HG02852 (cell line): ENCODE measurements at regions not wholly inside any gene's neighbourhood (a gene's known extent, or its start where the extent isn't known, plus 50 kb on each side); places are given as distances from the start of the nearest gene placed in this dataset.
A peak's percentile ranks its signal among the peaks of the same experiment; 100 is the strongest.
"Not testable (repeated sequence)": the region's sequence is repeated elsewhere in the genome, so short reads cannot be mapped to it uniquely, and the experiment has no call there.

Experiments
- ATAC-seq: cut with Tn5 transposase; IDR thresholded peaks from one replicate; pipeline ENCODE4 v1.9.1; 2021; ENCODE audit warnings: mild to moderate bottlenecking, moderate library complexity; ENCODE audit not compliant: unreplicated experiment

DNA sequence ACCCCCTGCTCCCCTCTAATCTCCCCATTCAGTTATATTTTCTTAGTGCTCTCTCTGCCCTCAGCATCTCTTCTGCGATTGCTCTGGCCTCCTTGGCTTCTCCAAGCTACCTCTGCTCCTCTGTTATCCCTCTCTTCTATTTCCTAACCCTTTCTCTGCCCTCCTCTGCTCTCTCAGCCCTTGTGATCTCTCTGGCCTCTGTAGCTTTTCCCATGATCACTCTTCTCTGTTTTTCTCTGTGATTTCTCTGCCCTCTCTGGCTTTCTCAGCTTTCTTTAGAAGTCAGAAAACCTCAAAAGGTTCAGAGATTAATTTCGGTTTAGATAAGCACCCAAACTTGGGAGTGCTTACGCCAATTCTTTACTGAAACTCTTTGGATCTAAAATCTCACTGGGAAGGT lies 795.0 kb downstream of the DIAPH3 start:
- no peak for ATAC-seq

DNA sequence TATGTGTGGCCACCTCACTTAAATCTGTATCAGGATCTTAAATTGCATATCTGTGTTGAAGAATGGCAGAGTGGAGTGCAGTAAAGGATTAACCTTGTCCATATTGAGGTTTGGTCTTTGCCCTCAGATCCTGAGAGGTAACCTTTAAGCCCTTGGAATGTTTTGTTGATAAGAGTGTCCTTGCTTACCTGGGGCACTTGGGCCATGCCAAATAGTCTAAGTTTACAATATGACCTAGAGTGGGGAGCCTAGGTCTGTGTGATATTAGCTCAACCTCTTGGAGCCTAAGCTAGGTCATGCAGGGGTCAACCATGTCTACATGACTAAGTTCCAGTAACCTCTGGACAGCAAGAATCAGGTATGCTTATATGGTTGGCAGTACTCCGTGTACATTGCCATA lies 792.5 kb downstream of the DIAPH3 start:
- ATAC-seq = no peak

DNA sequence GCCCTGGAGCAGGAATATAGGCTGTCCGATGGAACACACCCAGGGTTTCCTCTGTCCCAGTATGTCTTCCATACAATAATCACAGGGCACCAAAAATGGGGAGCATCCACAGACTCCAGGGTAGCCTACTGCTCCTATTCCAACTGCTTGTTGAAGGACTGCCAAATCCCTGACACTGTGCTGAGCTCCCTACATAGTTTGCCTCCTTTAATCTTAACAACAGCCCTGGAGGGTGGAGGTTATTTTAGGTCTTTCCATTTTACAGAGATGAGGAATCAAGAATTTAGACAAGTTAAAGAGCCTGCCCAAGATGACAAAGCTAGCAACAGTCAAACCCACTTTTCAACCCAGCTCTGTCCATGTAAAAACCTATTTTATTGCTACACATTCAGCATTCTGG lies 790.4 kb downstream of the DIAPH3 start:
- ATAC-seq = no peak

DNA sequence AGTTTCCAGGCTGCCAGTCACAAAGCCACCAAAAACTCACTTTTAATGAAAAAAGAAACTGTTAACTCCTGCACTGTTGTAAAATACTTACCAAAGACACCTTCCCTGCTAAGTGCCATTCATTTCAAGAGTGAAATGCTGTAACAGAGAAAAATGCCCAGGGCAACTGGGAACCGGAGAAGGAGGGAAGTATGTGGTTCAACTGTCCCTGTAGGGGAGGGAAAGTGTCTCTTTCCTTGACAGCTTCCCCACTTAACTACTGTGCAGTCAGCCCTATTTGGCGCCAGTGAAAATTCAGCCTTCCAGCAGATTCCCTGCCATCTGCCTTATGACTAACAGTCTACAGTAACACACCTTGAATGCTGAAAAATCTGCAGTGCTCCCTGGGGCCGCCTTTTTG lies 789.0 kb downstream of the DIAPH3 start:
- no peak for ATAC-seq

DNA sequence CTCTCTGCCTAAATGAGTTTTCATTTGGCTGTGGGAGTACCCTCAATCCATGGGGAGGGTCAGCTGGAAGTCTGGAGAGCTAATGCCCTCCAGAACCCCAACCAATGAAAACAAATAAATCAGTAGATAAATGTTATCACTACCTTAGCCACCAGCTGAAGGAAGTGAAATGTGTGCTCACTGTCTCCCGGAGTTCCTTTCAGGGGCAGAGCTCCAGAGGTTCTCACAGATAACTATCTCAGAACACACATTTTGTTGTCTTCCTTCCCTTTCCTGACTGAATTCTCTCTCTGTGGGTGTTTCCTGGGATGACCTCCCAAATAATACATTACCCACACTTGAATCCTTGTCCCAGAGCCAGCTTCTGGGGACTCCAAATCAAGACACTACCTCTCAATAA lies 779.6 kb downstream of the DIAPH3 start:
- ATAC-seq = no peak

DNA sequence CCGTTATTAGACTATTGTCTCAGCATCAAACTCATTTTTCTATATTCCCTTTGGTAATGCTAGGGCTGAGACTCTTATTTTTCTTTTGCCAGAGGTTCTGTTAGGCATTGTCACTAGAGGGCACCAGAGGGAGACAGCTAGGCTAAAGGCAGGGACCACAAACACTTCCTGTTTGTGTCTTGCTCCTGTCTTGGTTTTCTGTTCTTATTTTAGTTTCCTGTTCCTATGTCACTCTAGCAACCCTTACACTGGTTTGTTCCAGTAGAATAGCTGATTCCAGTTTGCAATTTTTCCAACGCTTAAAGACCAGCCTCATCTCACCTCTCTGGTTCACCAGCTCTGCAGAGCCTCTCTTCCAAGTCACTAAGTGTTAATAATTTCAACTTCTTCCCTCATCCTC lies 772.0 kb downstream of the DIAPH3 start:
- ATAC-seq = peak; percentile 99

DNA sequence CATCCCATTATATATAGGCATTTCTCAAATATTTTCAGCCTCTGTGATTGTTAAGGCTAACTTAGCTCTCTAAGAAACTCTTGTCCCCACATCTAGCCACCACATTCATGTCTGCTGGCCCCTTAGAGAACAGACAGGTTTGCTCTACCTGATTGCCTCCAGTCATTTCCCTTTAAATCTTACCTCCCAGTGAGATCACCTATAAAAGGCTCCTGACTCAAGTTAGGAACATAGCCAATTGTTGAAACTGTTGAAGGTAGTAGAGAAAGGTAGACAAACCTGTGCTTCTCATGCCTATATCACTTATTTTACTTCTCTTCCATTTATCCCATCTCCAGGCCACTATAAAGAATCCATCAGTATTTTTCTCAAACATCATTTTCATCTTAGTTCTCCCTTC lies 771.4 kb downstream of the DIAPH3 start:
- no peak for ATAC-seq

DNA sequence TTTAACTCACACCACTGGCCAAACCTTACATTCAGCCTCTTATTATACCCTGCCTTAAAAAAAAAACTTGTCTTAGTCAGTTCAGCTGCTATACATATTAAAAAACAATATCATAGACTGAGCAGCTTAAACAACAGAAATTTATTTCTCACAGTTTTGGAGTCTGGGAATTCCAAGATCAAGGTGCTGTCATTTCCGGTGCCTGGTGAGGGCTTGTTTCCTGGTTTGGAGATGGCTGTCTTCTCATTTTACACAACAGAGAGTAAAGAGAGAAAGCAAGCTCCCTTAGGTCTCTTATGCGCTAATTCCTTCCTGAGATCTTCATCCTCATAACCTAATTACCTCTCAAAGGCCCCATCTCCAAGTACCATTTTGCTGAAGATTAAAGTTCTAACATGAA lies 769.2 kb downstream of the DIAPH3 start:
- no peak for ATAC-seq

DNA sequence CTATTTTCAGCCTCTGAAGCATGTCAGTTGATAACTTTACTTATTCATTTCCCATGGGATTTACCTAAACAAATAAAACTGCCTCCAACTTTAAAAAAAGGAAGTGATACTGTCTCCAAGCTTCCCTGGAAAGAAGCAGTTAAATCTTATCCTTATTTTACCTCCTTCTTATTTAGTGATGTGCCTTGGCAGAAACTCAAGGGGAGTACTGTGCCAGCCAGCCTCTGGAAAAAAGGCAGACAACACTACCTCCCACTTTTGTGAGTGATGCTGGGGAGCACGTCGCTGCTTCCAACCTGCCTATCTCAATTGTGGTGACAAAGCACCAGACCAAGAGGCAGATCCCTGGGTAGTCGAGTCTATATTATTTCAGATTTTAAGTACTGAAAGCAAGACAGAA lies 765.6 kb downstream of the DIAPH3 start:
- ATAC-seq = no peak

DNA sequence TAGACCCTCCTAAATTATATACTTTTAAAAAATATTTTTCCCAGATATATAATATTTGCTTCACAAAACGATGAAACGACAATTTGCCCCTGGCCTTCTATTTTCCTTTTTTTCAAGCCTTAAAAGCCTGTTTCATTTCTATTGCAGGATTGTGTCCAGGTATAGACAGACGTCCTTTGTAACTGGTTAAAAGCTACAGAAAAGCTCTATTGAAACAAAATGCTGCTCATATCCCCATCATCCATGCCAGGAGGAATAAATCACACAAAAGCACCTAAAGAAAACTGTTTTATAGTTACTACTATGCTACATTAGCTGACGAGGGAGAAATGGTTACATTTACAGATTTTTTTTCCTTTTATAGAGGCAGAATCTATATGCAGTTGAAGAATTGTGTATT lies 765.1 kb downstream of the DIAPH3 start:
- ATAC-seq = no peak

DNA sequence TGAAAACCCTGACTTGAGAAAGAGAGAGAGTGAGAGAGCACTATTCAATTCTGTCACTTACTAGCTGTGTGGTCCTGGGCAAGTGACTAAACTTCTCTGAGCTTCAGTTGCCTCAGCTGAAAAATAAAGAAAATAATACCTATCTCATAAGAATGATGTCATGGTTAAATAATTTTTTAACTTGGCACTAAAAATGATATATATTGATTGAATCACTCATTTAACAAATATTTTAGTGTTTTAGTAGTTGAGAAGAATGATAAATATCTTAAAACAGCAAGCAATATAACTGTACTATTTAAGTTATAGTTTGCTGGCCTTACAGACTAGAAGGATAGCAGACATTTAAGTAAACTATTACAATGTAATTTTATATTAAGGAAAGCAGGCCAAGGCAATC lies 764.2 kb downstream of the DIAPH3 start:
- ATAC-seq = no peak

DNA sequence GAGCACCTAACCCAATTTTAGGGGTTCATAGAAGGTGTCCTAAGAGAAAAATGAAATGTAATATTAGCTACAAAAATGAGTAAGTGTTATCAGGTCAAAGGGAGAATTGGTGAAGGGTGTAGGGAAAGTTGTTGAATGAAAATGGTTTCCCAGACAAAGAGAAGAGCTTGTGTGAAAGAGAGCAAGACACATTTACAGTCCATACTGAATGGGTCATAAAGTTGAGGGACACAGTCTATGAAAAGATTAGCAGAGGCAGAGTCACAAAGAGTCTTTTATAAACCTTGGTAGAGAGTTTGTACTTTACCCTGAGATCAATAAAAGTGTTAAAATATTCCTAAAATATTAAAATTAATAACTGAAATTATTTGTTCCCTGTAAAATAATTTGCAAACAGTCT lies 759.4 kb downstream of the DIAPH3 start:
- no peak for ATAC-seq

DNA sequence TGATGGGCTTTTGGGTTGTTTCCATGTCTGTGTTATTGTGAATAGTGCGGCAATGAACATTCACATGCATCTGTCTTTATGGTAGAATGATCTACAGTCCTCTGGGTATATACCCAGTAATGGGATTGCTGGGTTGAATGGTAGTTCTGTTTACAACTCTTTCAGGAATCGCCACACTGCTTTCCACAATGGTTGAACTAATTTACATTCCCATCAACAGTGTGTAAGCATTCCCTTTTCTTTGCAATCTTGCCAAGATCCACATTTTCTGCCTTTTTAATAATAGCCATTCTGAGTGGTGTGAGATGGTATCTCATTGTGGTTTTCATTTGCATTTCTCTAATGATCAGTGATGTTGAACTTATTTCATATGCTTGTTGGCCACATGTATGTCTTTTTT lies 756.5 kb downstream of the DIAPH3 start:
- ATAC-seq = not testable (repeated sequence)

DNA sequence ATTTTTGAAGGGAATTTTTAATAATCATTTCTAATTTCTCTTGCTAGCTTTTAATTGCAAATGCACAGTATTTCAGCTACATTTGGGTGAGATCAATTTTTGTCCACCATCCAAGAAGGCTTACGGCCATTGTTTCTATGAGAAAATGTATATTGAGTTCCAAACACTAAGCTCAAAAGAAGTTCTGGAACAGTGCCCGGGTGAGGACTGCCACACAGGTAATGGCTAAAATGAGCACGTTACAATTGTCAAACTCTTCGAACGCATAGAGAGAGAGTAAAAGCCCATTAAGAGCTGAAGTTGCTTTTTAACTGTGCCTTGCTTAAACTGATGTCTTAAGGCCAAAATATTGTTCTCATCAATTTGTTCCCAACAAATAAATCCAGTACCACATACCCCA lies 755.0 kb downstream of the DIAPH3 start:
- ATAC-seq = no peak

DNA sequence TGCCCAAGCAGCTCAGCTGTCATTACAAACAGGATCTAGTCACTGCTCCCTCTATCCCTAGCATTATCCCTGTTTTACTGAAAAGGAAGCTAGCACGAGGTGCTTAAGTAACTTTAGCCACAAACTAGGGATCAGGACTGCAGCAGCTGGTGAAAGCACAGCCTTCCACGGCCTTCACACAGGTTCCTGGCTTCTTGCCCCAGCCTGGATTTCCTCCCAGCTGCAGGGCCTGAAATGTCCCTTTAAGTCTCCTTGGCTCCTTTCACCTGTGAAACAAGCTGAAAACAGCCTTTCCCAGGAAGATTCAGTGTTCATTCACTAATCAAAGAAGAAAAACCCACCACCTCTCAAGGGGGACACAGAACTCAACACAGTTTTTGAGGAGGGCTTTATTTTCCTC lies 754.5 kb downstream of the DIAPH3 start:
- ATAC-seq = no peak

DNA sequence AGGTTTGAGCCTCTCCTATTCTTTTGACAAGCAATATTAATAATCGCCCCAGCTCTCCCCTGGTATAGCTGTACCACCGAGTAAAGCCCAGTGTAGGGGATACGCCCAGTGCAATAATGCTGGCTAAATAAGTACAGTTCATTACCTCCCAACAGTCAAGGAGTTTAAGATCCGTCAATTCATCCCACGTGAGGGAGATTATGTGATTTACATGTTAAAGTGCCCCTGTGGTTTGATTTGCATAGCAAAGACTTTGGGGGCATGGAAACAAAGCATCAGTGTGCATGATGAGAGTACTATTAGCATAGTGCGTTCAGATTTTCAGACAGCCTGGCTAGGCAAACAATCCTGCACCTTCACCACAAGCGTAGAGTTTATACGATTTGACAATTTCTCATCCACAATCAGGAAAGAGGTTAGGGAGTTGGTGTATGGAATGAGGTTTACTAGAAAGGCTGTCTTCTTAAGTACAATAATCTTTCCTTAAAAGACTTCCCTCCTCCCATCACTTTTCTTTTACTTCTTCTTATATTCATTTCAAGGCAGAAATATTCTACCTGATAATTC lies 754.0 kb downstream of the DIAPH3 start:
- ATAC-seq = no peak

DNA sequence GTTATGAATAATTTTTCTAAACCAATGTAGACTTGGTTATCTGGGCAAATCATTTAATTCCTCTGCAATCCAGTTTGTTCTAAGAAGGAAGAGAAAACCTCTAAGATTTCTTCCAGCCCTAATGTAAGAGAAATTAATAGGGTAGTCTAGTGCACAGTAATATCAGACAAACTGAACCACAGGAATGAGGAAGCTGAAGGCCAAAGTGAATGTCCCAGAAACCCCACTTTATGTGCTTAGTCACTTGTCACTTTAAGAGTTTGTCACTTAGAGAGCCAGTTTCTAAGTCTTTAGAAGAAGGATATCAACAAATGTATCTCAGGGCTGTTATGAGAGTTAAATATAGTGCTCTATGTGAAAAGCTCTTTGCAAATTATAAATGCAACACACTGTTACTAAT lies 750.6 kb downstream of the DIAPH3 start:
- peak; percentile 96 for ATAC-seq

DNA sequence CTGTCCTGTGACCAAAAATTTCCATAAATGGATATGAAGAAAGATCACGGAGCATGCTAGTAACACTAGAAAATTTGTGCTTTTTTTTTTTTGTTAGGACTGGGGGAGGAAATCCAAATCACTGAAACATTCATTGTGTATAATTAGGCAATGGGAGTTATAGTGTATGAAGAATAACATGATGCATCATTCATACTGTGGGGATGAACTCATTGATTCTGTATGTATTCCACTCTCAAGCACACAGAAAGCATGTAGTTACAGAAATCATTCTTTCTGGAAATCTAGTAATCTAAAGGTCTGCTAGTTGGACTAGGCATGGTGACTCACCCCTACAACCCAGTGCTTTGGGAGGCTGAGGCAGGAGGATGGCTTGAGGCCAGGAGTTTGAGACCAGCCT lies 749.7 kb downstream of the DIAPH3 start:
- ATAC-seq = no peak

DNA sequence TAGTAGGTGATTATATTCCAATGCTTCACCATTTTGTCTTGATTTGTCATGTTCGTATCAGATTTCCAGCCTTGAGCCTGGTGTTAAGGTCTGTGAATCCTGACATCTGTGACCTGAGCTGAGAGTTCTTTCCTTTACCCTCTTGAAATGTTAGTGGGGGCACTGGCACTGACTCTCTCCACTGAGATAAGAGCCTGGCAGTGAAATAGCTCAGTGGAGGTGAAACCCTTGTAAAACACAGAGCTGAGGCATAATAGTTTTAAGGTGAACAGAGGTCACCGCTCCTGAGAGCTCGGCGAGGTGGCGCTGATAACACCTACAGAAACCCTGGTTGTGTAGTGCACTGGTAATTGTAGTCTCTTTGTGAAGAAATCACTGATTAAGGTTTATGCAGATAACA lies 748.2 kb downstream of the DIAPH3 start:
- ATAC-seq = no peak

DNA sequence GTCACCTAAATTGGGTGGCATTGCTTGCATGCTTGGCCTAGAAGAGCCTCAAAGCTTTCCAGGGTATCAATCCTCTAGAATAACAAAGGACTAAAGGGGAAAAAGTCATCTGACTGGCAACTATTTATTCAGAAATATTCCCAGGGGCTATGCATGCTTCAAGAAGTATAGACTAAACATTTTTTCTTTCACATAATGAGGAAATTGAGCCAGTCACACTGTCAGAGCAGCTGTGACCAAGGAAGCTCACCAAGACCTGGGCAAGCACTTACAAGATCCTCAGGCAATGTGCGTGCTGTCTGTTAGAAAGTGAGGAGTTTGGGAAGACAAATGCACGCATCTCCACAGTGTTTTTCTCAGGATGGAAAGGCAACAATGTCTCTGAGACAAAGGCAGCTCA lies 747.2 kb downstream of the DIAPH3 start:
- ATAC-seq = no peak

DNA sequence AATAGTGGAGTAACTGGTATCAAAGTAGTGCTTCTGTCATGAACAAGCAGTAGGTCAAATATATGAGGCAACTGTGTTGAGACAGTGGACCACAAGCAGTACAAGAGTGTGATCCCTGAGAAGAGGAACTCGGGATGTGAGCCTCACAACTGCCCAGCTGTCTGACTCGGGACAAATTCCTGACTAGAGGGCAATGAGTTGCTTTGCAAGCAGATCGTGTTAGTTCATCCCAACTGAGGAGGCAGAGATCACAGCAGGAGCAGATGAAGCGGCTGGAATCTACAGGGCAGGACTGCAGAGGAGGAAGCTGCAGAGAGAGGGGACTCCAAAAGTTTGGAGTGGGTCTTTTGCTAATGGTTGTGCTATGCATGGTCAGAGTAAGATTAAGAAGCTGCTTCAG lies 741.1 kb downstream of the DIAPH3 start:
- ATAC-seq = no peak

DNA sequence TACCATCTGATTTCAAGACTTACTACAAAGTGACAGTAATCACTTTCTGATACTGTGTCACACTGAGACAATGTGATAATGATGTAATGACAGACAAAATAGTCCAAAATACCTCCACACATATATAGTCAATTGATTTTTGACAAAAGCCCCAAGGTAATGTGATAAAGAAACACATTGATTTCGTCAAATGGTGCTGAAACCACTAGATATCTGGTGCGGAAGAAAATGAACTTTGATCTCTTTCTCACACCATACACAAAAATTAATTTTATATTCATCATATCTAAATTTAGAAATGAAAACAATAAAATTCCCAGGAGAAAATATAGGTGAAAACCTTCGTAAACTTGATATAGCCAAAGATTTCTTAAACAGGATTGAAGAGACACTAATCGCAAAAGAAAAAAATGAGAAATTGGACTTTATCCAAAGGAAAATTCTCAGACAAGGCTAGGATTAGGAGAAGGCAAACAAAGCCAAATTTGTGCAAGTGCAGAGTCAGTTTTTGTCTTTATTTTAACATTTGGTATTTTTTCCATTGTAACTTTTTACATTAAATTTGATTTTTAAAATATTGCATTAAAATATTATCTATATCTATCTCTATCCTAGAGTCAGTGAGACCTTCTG lies 739.9 kb downstream of the DIAPH3 start:
- no peak for ATAC-seq

DNA sequence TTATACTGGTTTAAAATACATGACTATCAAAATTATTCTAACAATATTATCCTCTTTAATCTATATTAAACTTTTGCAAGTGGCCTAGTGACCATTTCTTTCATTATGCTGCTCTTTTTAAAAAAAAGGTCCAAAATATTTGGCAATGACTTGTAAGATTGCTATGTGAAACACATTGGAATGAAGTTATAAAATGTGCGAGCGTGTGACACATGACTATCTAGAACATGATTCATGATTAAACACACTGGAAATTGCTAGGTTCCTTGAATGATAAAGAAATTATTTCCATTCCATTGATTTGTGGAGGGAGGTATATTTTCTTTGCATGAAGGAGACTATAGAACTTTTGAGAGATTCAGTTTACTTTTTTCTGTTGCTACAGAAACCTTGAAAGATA lies 739.1 kb downstream of the DIAPH3 start:
- no peak for ATAC-seq
